WTC11 (cell line): ENCODE measurements at regions not wholly inside any gene's neighbourhood (a gene's known extent, or its start where the extent isn't known, plus 50 kb on each side); places are given as distances from the start of the nearest gene placed in this dataset.

Experiments used
- ATAC-seq: fragments of 200-7000 bp; cut with Tn5 transposase; 2 replicates; pipeline ENCODE4 v1.10.0; 2021; ENCODE audit warnings: mild to moderate bottlenecking, moderate library complexity
- CTCF ChIA-PET: fragments of 300-600 bp; sonication (Branson Sonifier 250); formaldehyde crosslinking; loops from one replicate; lab custom pipeline; 2021; ENCODE audit warnings: antibody characterized with exemption; lab: Charles Lee
- POLR2A ChIA-PET: fragments of 350-600 bp; sonication (Branson Sonifier 250); formaldehyde crosslinking; loops from one replicate; lab custom pipeline; 2021; ENCODE audit warnings: antibody characterized with exemption; lab: Charles Lee
- DNase-seq: peaks from one replicate; pipeline ENCODE4 v3.0.0; 2021; ENCODE audit warnings: low spot score
- H3K27ac Mint-ChIP-seq: 2 replicates; pipeline ENCODE4 v1.8.0; 2021; ENCODE audit warnings: mixed read lengths
- H3K27me3 Mint-ChIP-seq: 2 replicates; pipeline ENCODE4 v1.8.0; 2021; ENCODE audit warnings: low read depth, mild to moderate bottlenecking, moderate library complexity, mixed read lengths
- H3K36me3 Mint-ChIP-seq: 2 replicates; pipeline ENCODE4 v1.8.0; 2021; ENCODE audit warnings: mixed read lengths
- H3K4me1 Mint-ChIP-seq: 2 replicates; pipeline ENCODE4 v1.8.0; 2022; ENCODE audit warnings: mixed read lengths
- H3K4me3 Mint-ChIP-seq: 2 replicates; pipeline ENCODE4 v1.8.0; 2021; ENCODE audit warnings: mild to moderate bottlenecking, moderate library complexity, mixed read lengths
- H3K9me3 Mint-ChIP-seq: 2 replicates; pipeline ENCODE4 v1.8.0; 2021; ENCODE audit warnings: mixed read lengths
- AFF4 ChIP-seq: sonication (generic); formaldehyde crosslinking; IDR thresholded peaks from 2 replicates; pipeline ENCODE4 v1.8.1; 2023; ENCODE audit warnings: mild to moderate bottlenecking, missing genetic modification reagents, borderline replicate concordance
- ARID4B ChIP-seq: sonication (generic); formaldehyde crosslinking; IDR thresholded peaks from 2 replicates; pipeline ENCODE4 v1.8.0; 2023; ENCODE audit warnings: missing genetic modification reagents, mild to moderate bottlenecking, borderline replicate concordance
- E2F1 ChIP-seq: sonication (generic); formaldehyde crosslinking; IDR thresholded peaks from 2 replicates; pipeline ENCODE4 v1.8.0; 2022; ENCODE audit warnings: mild to moderate bottlenecking, missing genetic modification reagents
- ETV6 ChIP-seq: sonication (generic); formaldehyde crosslinking; IDR thresholded peaks from 2 replicates; pipeline ENCODE4 v1.8.1; 2022; ENCODE audit warnings: mild to moderate bottlenecking, missing genetic modification reagents
- FOXP4 ChIP-seq: sonication (generic); formaldehyde crosslinking; IDR thresholded peaks from 2 replicates; pipeline ENCODE4 v1.8.0; 2022; ENCODE audit warnings: mild to moderate bottlenecking, missing genetic modification reagents
- GTF2I ChIP-seq: fragments of 250-450 bp; sonication (Bioruptor Pico); conservative IDR thresholded peaks from 2 replicates; pipeline ENCODE4 v1.4.0; 2021; ENCODE audit warnings: mild to moderate bottlenecking
- HMGXB4 ChIP-seq: sonication (generic); formaldehyde crosslinking; IDR thresholded peaks from 2 replicates; pipeline ENCODE4 v1.8.1; 2023; ENCODE audit warnings: mild to moderate bottlenecking, moderate library complexity, missing genetic modification reagents
- RELA ChIP-seq: sonication (generic); formaldehyde crosslinking; IDR thresholded peaks from 2 replicates; pipeline ENCODE4 v1.8.1; 2022; ENCODE audit warnings: missing genetic modification reagents, mild to moderate bottlenecking, borderline replicate concordance
- STAT6 ChIP-seq: sonication (generic); formaldehyde crosslinking; conservative IDR thresholded peaks from 2 replicates; pipeline ENCODE4 v1.8.1; 2023; ENCODE audit warnings: mild to moderate bottlenecking, low read depth, missing genetic modification reagents, moderate library complexity
- USF1 ChIP-seq: sonication (generic); formaldehyde crosslinking; IDR thresholded peaks from 2 replicates; pipeline ENCODE4 v1.8.0; 2022; ENCODE audit warnings: mild to moderate bottlenecking, missing genetic modification reagents
- ZNF425 ChIP-seq: fragments of 250-450 bp; sonication (Bioruptor Pico); conservative IDR thresholded peaks from 2 replicates; pipeline ENCODE4 v1.9.0; 2021; ENCODE audit warnings: mild to moderate bottlenecking
- ZNF512 ChIP-seq: sonication (generic); formaldehyde crosslinking; IDR thresholded peaks from 2 replicates; pipeline ENCODE4 v1.8.1; 2022; ENCODE audit warnings: missing genetic modification reagents, borderline replicate concordance

GRCh38 chr4:131288441-131288840 is 1860.7 kb upstream of the PCDH10 start (continued):
- TF ChIP-seq ZNF425 (no peak), ETV6 (CRISPR knock-in tag) (no peak), ZNF512 (CRISPR knock-in tag) (no peak), FOXP4 (no peak), AFF4 (CRISPR knock-in tag) (no peak), GTF2I (CRISPR knock-in tag) (no peak), E2F1 (CRISPR knock-in tag) (no peak), HMGXB4 (no peak), USF1 (CRISPR knock-in tag) (no peak)

- POLR2A ChIA-PET = no interaction called here
- CTCF ChIA-PET = no interaction called here
- Mint-ChIP-seq H3K36me3 (peaks cover 13% of the 10 kb centered on the region), H3K9me3 (peaks cover 21% of the 10 kb centered on the region), H3K4me1 (peaks cover 1% of the 10 kb centered on the region), H3K27me3 (no peaks in the 10 kb centered on the region), H3K4me3 (no peak overlapping the region), H3K27ac (no peak overlapping the region)
- DNase-seq (no peak), ATAC-seq (no peak)
- TF ChIP-seq ARID4B (no peak), STAT6 (CRISPR knock-in tag) (no peak), HMGXB4 (no peak), RELA (CRISPR knock-in tag) (no peak)
Measured at GRCh38 chr4:131296192-131296591, 1852.9 kb upstream of the PCDH10 start.
